ENCODE measurements at regions not wholly inside any gene's neighbourhood (a gene's known extent, or its start where the extent isn't known, plus 50 kb on each side); places are given as distances from the start of the nearest gene placed in this dataset.

- TF ChIP-seq CTCF (IDR thresholded peaks at IDR 0.05; ENCODE audit: low read depth, low read length): no peak
- no peak for TF ChIP-seq EZH2phosphoT487 (IDR thresholded peaks at IDR 0.05; ENCODE audit: low read depth)
Measured at GRCh38 chr2:17326717-17327116, 191.5 kb downstream of the RAD51AP2 start.
